CD4-positive, alpha-beta T cell (primary cell): ENCODE measurements at regions not wholly inside any gene's neighbourhood (a gene's known extent, or its start where the extent isn't known, plus 50 kb on each side); places are given as distances from the start of the nearest gene placed in this dataset.

Experiments used
- ATAC-seq: fragments of 200-7000 bp; cut with Tn5 transposase; one replicate; pipeline ENCODE4 v1.10.0; 2022; ENCODE audit warnings: mild to moderate bottlenecking; ENCODE audit not compliant: poor library complexity
- CTCF ChIA-PET: fragments of 350-600 bp; sonication (Branson Sonifier 250); formaldehyde crosslinking; loops from one replicate; lab custom pipeline; 2021; ENCODE audit warnings: antibody characterized with exemption, inconsistent platforms; lab: Charles Lee
- POLR2A ChIA-PET: fragments of 350-600 bp; sonication (Branson Sonifier 250); formaldehyde crosslinking; loops from one replicate; lab custom pipeline; 2021; ENCODE audit warnings: antibody characterized with exemption, inconsistent platforms; lab: Charles Lee
- DNase-seq, 14 experiments: peaks; one replicate each; pipeline ENCODE4 v3.0.0-alpha.2; 2013 to 2020; ENCODE audit warnings: mixed read lengths in 2 of 14
- H3K27ac ChIP-seq, 2 donors: one replicate each; pipeline versions ENCODE4 v1.5.1 to v1.7.0; 2013; ENCODE audit warnings: low read length in 2 of 2, low read depth in 1 of 2, mild to moderate bottlenecking in 1 of 2
- H3K27me3 ChIP-seq, 2 experiments: 1 replicate in 1 of 2; 2 replicates in 1 of 2; pipeline versions ENCODE4 v1.6.1 to v1.7.0; 2013; ENCODE audit warnings: low read length in 2 of 2, control low read depth in 1 of 2, mild to moderate bottlenecking in 1 of 2, moderate library complexity in 1 of 2; ENCODE audit not compliant: insufficient read depth in 2 of 2, control insufficient read depth in 1 of 2
- H3K36me3 ChIP-seq: one replicate; pipeline ENCODE4 v1.6.1; 2013; ENCODE audit warnings: low read length, control low read depth; ENCODE audit not compliant: insufficient read depth
- H3K4me1 ChIP-seq: one replicate; pipeline ENCODE4 v1.6.1; 2013; ENCODE audit warnings: low read length, control low read depth; ENCODE audit not compliant: insufficient read depth
- H3K4me3 ChIP-seq: one replicate; pipeline ENCODE4 v1.5.1; 2013; ENCODE audit warnings: mild to moderate bottlenecking, low read length, moderate library complexity
- H3K9me3 ChIP-seq, 2 experiments: 1 replicate in 1 of 2; 2 replicates in 1 of 2; pipeline versions ENCODE4 v1.6.1 to v1.7.0; 2013; ENCODE audit warnings: low read length in 2 of 2, mild to moderate bottlenecking in 2 of 2, control low read depth in 1 of 2, moderate library complexity in 1 of 2; ENCODE audit not compliant: control insufficient read depth in 1 of 2, insufficient read depth in 1 of 2
- H3K27ac Mint-ChIP-seq: one replicate; pipeline ENCODE4 v1.8.0; 2020; ENCODE audit warnings: mixed read lengths
- H3K27me3 Mint-ChIP-seq: one replicate; pipeline ENCODE4 v1.8.0; 2021; ENCODE audit warnings: mixed read lengths
- H3K36me3 Mint-ChIP-seq: one replicate; pipeline ENCODE4 v1.8.0; 2021; ENCODE audit warnings: low read depth, mixed read lengths
- H3K4me1 Mint-ChIP-seq: one replicate; pipeline ENCODE4 v1.8.0; 2021; ENCODE audit warnings: low read depth, mixed read lengths
- H3K4me3 Mint-ChIP-seq: one replicate; pipeline ENCODE4 v1.8.0; 2020; ENCODE audit warnings: mild to moderate bottlenecking, mixed read lengths
- H3K9me3 Mint-ChIP-seq: one replicate; pipeline ENCODE4 v1.8.0; 2020; ENCODE audit warnings: mixed read lengths
- CTCF ChIP-seq: fragments of 200-600 bp; IDR thresholded peaks from one replicate; pipeline ENCODE4 v1.8.0; 2022; ENCODE audit warnings: antibody characterized with exemption, mild to moderate bottlenecking
- intact Hi-C, 2 experiments: fragments of 100-400 bp; cut with DNase I in 1 of 2; cut with micrococcal nuclease in 1 of 2; formaldehyde crosslinking; loops; one replicate each; pipeline versions ENCODE4 v1.15.1 to v1.9.0; 2023 to 2025; cut with DNase I, micrococcal nuclease

- Mint-ChIP-seq H3K4me1 (no peaks in the 10 kb centered on the region), H3K27me3 (no peaks in the 10 kb centered on the region), H3K4me3 (no peak overlapping the region), H3K9me3 (peaks cover 12% of the 10 kb centered on the region), H3K36me3 (no peaks in the 10 kb centered on the region), H3K27ac (no peak overlapping the region)
- Histone ChIP-seq H3K27ac (no peak overlapping the region), H3K4me3 (no peak overlapping the region), H3K27me3 (no peaks in the 10 kb centered on the region), H3K4me1 (no peaks in the 10 kb centered on the region), H3K36me3 (no peaks in the 10 kb centered on the region), H3K9me3 (peaks cover 0 to 4% of the 10 kb centered on the region in 2 experiments)
- ATAC-seq (no peak), DNase-seq (no peak)
- ChIA-PET POLR2A (no interaction called here), CTCF (no interaction called here)
- no peak for TF ChIP-seq CTCF
- intact Hi-C loops = no loop called here
Measured at GRCh38 chr6:91782802-91783201, 1195.9 kb upstream of the MAP3K7 start.

GRCh38 chr6:91781946-91782345 is 1195.1 kb upstream of the MAP3K7 start:
- intact Hi-C loops = no loop called here
- Mint-ChIP-seq H3K4me1 (no peaks in the 10 kb centered on the region), H3K4me3 (no peak overlapping the region), H3K9me3 (peaks cover 12% of the 10 kb centered on the region), H3K27me3 (no peaks in the 10 kb centered on the region), H3K27ac (no peak overlapping the region), H3K36me3 (no peaks in the 10 kb centered on the region)
- no peak for ATAC-seq
- Histone ChIP-seq H3K27ac (no peak overlapping the region), H3K36me3 (no peaks in the 10 kb centered on the region), H3K27me3 (no peaks in the 10 kb centered on the region), H3K9me3 (peaks cover 0 to 4% of the 10 kb centered on the region in 2 experiments), H3K4me1 (no peaks in the 10 kb centered on the region), H3K4me3 (no peak overlapping the region)
- POLR2A ChIA-PET = no interaction called here
- no peak for DNase-seq
- CTCF ChIA-PET = no interaction called here
- no peak for TF ChIP-seq CTCF

GRCh38 chr6:91780270-91780669 is 1193.4 kb upstream of the MAP3K7 start:
- POLR2A ChIA-PET = no interaction called here
- intact Hi-C loops = no loop called here
- no peaks in the 10 kb centered on the region for H3K36me3 ChIP-seq

More at GRCh38 chr6:91780270-91780669, 1193.4 kb upstream of the MAP3K7 start:
- H3K9me3 Mint-ChIP-seq = peaks cover 18% of the 10 kb centered on the region
- no peak for DNase-seq
- no peak for TF ChIP-seq CTCF
- H3K9me3 ChIP-seq = peaks cover 0 to 6% of the 10 kb centered on the region in 2 experiments
- H3K27ac ChIP-seq = no peak overlapping the region
- H3K36me3 Mint-ChIP-seq = no peaks in the 10 kb centered on the region
- H3K4me1 ChIP-seq = no peaks in the 10 kb centered on the region
- H3K4me1 Mint-ChIP-seq = no peaks in the 10 kb centered on the region
- CTCF ChIA-PET = no interaction called here
- no peak overlapping the region for H3K4me3 ChIP-seq
- H3K4me3 Mint-ChIP-seq = no peak overlapping the region
- ATAC-seq = no peak
- no peaks in the 10 kb centered on the region for H3K27me3 ChIP-seq
- no peak overlapping the region for H3K27ac Mint-ChIP-seq
- no peaks in the 10 kb centered on the region for H3K27me3 Mint-ChIP-seq
